ENCODE measurements at regions not wholly inside any gene's neighbourhood (a gene's known extent, or its start where the extent isn't known, plus 50 kb on each side); places are given as distances from the start of the nearest gene placed in this dataset.

GRCh38 chr9:129263836-129264235, 85.8 kb upstream of the IER5L start:
- H3K36me3 ChIP-seq (ENCODE audit: control insufficient read depth in 4 of 4, insufficient read depth in 3 of 4, low read depth in 1 of 4, low read length in 3 of 4) = no peaks in the 10 kb centered on the region
- H3K4me1 ChIP-seq (ENCODE audit: control insufficient read depth in 4 of 4, insufficient read depth in 4 of 4, low read length in 3 of 4) = peaks cover under 1 to 3% (median 1%) of the 10 kb centered on the region in 4 donors
- no peaks in the 10 kb centered on the region for H3K27me3 ChIP-seq (ENCODE audit: control insufficient read depth in 4 of 4, insufficient read depth in 4 of 4, low read length in 3 of 4)
- WGBS = 91% methylated on average over 8 of the region's 8 CpGs
- TF ChIP-seq RAD21 (IDR thresholded peaks at IDR 0.05) = no peak
- TF ChIP-seq EGR1 (IDR thresholded peaks at IDR 0.05; ENCODE audit: low read depth in 2 of 2) = no peak
- no peak for TF ChIP-seq SP1 (IDR thresholded peaks at IDR 0.05)
- no peak for TF ChIP-seq JUND (IDR thresholded peaks at IDR 0.05)
- TF ChIP-seq HNF4G (IDR thresholded peaks at IDR 0.05) = no peak
- no peak for TF ChIP-seq RXRA (IDR thresholded peaks at IDR 0.05)
- no peak for TF ChIP-seq GABPA (IDR thresholded peaks at IDR 0.05 in 1 of 2, conservative IDR thresholded peaks at IDR 0.05 in 1 of 2)
- no peak for TF ChIP-seq HNF4A (conservative IDR thresholded peaks at IDR 0.05)
- no peak for TF ChIP-seq YY1 (IDR thresholded peaks at IDR 0.05)
- TF ChIP-seq NR2F2 (IDR thresholded peaks at IDR 0.05) = no peak
- no peaks in the 10 kb centered on the region for H3K9me3 ChIP-seq (ENCODE audit: control insufficient read depth in 4 of 4, low read length in 3 of 4)
- no peak overlapping the region for H3K27ac ChIP-seq (ENCODE audit: low read depth in 1 of 2, low read length in 2 of 2)
- H3K9ac ChIP-seq (ENCODE audit: low read depth in 1 of 2, low read length in 2 of 2) = no peak overlapping the region
- DNase-seq (ENCODE audit: low spot score) = no peak
- H3K4me3 ChIP-seq (ENCODE audit: low read depth in 1 of 3, low read length in 3 of 3) = no peak overlapping the region

- 87% methylated on average over 9 of the region's 9 CpGs for WGBS
- no peaks in the 10 kb centered on the region for H3K36me3 ChIP-seq (ENCODE audit: control insufficient read depth in 4 of 4, insufficient read depth in 3 of 4, low read depth in 1 of 4, low read length in 3 of 4)
- no peak overlapping the region for H3K9ac ChIP-seq (ENCODE audit: low read depth in 1 of 2, low read length in 2 of 2)
- no peak overlapping the region for H3K27ac ChIP-seq (ENCODE audit: low read depth in 1 of 2, low read length in 2 of 2)
- H3K4me1 ChIP-seq (ENCODE audit: control insufficient read depth in 4 of 4, insufficient read depth in 4 of 4, low read length in 3 of 4) = peaks cover 4 to 7% (median 5%) of the 10 kb centered on the region in 4 donors
- DNase-seq (ENCODE audit: low spot score) = no peak
- no peaks in the 10 kb centered on the region for H3K9me3 ChIP-seq (ENCODE audit: control insufficient read depth in 4 of 4, low read length in 3 of 4)
- H3K4me3 ChIP-seq (ENCODE audit: low read depth in 1 of 3, low read length in 3 of 3) = no peak overlapping the region
- TF ChIP-seq CTCF (IDR thresholded peaks at IDR 0.05; ENCODE audit: low read depth, low read length, missing input control) = no peak
- TF ChIP-seq FOXA2 (IDR thresholded peaks at IDR 0.05) = no peak
- TF ChIP-seq EGR1 (IDR thresholded peaks at IDR 0.05; ENCODE audit: low read depth in 2 of 2) = no peak
- H3K27me3 ChIP-seq (ENCODE audit: control insufficient read depth in 4 of 4, insufficient read depth in 4 of 4, low read length in 3 of 4) = peaks cover 0 to 4% (median 1%) of the 10 kb centered on the region in 4 donors
Measured at GRCh38 chr9:129262261-129262660, 84.2 kb upstream of the IER5L start.

GRCh38 chr9:129259375-129259774, 81.3 kb upstream of the IER5L start:
- Histone ChIP-seq H3K9ac (ENCODE audit: low read depth in 1 of 2, low read length in 2 of 2) (no peak overlapping the region), H3K4me1 (ENCODE audit: control insufficient read depth in 4 of 4, insufficient read depth in 4 of 4, low read length in 3 of 4) (peaks cover 4 to 7% (median 5%) of the 10 kb centered on the region in 4 donors), H3K9me3 (ENCODE audit: control insufficient read depth in 4 of 4, low read length in 3 of 4) (no peaks in the 10 kb centered on the region), H3K4me3 (ENCODE audit: low read depth in 1 of 3, low read length in 3 of 3) (no peak overlapping the region), H3K27me3 (ENCODE audit: control insufficient read depth in 4 of 4, insufficient read depth in 4 of 4, low read length in 3 of 4) (peaks cover 0 to 7% (median 1%) of the 10 kb centered on the region in 4 donors), H3K27ac (ENCODE audit: low read depth in 1 of 2, low read length in 2 of 2) (no peak overlapping the region), H3K36me3 (ENCODE audit: control insufficient read depth in 4 of 4, insufficient read depth in 3 of 4, low read depth in 1 of 4, low read length in 3 of 4) (no peaks in the 10 kb centered on the region)
- no peak for DNase-seq (ENCODE audit: low spot score)
- TF ChIP-seq NR2F2 (IDR thresholded peaks at IDR 0.05) (no peak), REST (IDR thresholded peaks at IDR 0.05) (no peak), CTCF (IDR thresholded peaks at IDR 0.05; ENCODE audit: low read depth, low read length, missing input control) (no peak)
- WGBS = 69% methylated on average over 7 of the region's 7 CpGs
